DOHH2 (cell line): ENCODE measurements at regions not wholly inside any gene's neighbourhood (a gene's known extent, or its start where the extent isn't known, plus 50 kb on each side); places are given as distances from the start of the nearest gene placed in this dataset.

Source experiments
- H3F3A ChIP-seq: fragments of 200-600 bp; sonication (generic), shearing (Covaris generic); 2 replicates; pipeline ENCODE4 v1.6.0; 2016; ENCODE audit warnings: antibody characterized with exemption, mild to moderate bottlenecking; ENCODE audit not compliant: control insufficient read depth, insufficient read depth
- H3K27ac ChIP-seq: fragments of 200-600 bp; sonication (generic); 2 replicates; pipeline ENCODE4 v1.5.1; 2014; ENCODE audit warnings: low read depth, mild to moderate bottlenecking, low read length, moderate library complexity
- H3K27me3 ChIP-seq: fragments of 200-600 bp; sonication (generic); 2 replicates; pipeline ENCODE4 v1.6.1; 2014; ENCODE audit warnings: mild to moderate bottlenecking, low read length, mixed read lengths; ENCODE audit not compliant: control insufficient read depth
- H3K36me3 ChIP-seq: fragments of 200-600 bp; sonication (generic); 2 replicates; pipeline ENCODE4 v1.6.1; 2014; ENCODE audit warnings: mild to moderate bottlenecking, low read length, moderate library complexity, mixed read lengths; ENCODE audit not compliant: control insufficient read depth
- H3K4me1 ChIP-seq: fragments of 200-600 bp; sonication (generic); 2 replicates; pipeline ENCODE4 v1.6.1; 2014; ENCODE audit warnings: mild to moderate bottlenecking, low read length, mixed read lengths; ENCODE audit not compliant: control insufficient read depth
- H3K4me2 ChIP-seq: fragments of 200-600 bp; sonication (generic); 2 replicates; pipeline ENCODE4 v1.6.0; 2014; ENCODE audit warnings: mild to moderate bottlenecking, low read length, moderate library complexity
- H3K4me3 ChIP-seq: fragments of 200-600 bp; sonication (generic); 2 replicates; pipeline ENCODE4 v1.5.1; 2014; ENCODE audit warnings: mild to moderate bottlenecking, low read length, mixed read lengths
- H3K79me2 ChIP-seq: fragments of 200-600 bp; sonication (generic); 2 replicates; pipeline ENCODE4 v1.6.1; 2014; ENCODE audit warnings: mild to moderate bottlenecking, low read length, mixed read lengths; ENCODE audit not compliant: control insufficient read depth
- H3K9me2 ChIP-seq: fragments of 200-600 bp; sonication (generic); replicated peaks from 2 replicates; pipeline ENCODE4 v1.6.1; 2014; ENCODE audit warnings: mild to moderate bottlenecking, low read length, mixed read lengths; ENCODE audit not compliant: control insufficient read depth
- H3K9me3 ChIP-seq: fragments of 200-600 bp; sonication (generic); 2 replicates; pipeline ENCODE4 v1.6.1; 2014; ENCODE audit warnings: antibody characterized with exemption, low read length, mixed read lengths; ENCODE audit not compliant: control insufficient read depth, insufficient read depth
- H4K20me1 ChIP-seq: fragments of 200-600 bp; sonication (generic); 2 replicates; pipeline ENCODE4 v1.6.0; 2014; ENCODE audit warnings: low read depth, mild to moderate bottlenecking, antibody characterized with exemption, low read length, moderate library complexity; ENCODE audit not compliant: control insufficient read depth, insufficient read depth
- EZH2phosphoT487 ChIP-seq: fragments of 200-600 bp; sonication (generic); IDR thresholded peaks from 2 replicates; pipeline ENCODE4 v1.6.1; 2017; ENCODE audit warnings: borderline replicate concordance, mild to moderate bottlenecking, antibody characterized with exemption, low read length, moderate library complexity, mixed read lengths
- TF ChIP-seq, protein P1 (sequence below): fragments of 200-600 bp; sonication (generic); IDR thresholded peaks from one replicate; pipeline ENCODE4 v1.5.1; 2014; ENCODE audit warnings: antibody characterized with exemption, mild to moderate bottlenecking, low read depth, low read length; ENCODE audit not compliant: poor library complexity, severe bottlenecking

DNA sequence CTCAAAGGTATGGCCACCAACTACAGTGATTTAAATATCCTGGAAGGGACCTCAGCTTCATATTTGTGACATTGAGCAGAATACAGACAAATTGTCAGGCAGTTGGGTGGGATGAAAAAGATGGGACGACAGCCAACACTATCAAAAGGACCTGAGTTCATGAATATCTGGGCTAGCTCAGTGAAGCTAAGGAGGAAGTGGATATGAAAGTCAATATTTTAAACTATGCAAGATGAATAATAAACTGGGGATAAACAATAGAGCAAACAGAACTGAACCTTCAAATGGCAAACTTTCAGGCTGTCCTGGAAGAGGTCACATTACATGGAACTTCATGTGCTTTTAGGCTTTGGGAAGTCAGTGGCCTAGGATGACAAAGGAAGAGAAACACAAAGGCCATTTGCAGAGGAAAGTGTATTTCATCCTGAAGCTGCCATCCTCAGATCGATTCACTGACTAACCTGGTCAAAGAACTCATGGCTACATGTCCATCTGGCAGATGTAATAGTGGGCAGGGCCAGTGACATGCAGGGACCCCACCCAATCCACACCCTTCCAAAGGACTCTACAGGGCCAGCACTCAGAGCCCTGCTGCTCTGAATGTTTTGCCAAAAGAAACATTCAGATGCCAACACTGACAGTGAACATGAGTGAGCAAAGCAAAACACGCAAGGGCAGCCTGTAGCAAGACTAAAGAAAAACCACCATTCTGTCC lies 175.7 kb downstream of the ETAA1 start:
- Histone ChIP-seq H3K27ac (no peak overlapping the region), H3K9me2 (no peaks in the 10 kb centered on the region), H4K20me1 (no peaks in the 10 kb centered on the region), H3K79me2 (no peaks in the 10 kb centered on the region), H3K4me3 (no peak overlapping the region), H3K4me2 (no peak overlapping the region), H3F3A (no peaks in the 10 kb centered on the region), H3K9me3 (no peaks in the 10 kb centered on the region), H3K36me3 (no peaks in the 10 kb centered on the region), H3K27me3 (no peaks in the 10 kb centered on the region), H3K4me1 (no peaks in the 10 kb centered on the region)
- TF ChIP-seq, protein P1, sequence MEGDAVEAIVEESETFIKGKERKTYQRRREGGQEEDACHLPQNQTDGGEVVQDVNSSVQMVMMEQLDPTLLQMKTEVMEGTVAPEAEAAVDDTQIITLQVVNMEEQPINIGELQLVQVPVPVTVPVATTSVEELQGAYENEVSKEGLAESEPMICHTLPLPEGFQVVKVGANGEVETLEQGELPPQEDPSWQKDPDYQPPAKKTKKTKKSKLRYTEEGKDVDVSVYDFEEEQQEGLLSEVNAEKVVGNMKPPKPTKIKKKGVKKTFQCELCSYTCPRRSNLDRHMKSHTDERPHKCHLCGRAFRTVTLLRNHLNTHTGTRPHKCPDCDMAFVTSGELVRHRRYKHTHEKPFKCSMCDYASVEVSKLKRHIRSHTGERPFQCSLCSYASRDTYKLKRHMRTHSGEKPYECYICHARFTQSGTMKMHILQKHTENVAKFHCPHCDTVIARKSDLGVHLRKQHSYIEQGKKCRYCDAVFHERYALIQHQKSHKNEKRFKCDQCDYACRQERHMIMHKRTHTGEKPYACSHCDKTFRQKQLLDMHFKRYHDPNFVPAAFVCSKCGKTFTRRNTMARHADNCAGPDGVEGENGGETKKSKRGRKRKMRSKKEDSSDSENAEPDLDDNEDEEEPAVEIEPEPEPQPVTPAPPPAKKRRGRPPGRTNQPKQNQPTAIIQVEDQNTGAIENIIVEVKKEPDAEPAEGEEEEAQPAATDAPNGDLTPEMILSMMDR: no peak
- TF ChIP-seq EZH2phosphoT487: no peak

GRCh38 chr2:67574230-67574629 lies 177.1 kb downstream of the ETAA1 start:
- H3K36me3 ChIP-seq: no peaks in the 10 kb centered on the region
- no peaks in the 10 kb centered on the region for H3K79me2 ChIP-seq
- H4K20me1 ChIP-seq: no peaks in the 10 kb centered on the region
- H3K9me2 ChIP-seq: no peaks in the 10 kb centered on the region
- no peaks in the 10 kb centered on the region for H3K9me3 ChIP-seq
- H3K27ac ChIP-seq: no peak overlapping the region
- H3F3A ChIP-seq: no peaks in the 10 kb centered on the region
- no peak overlapping the region for H3K4me3 ChIP-seq
- no peaks in the 10 kb centered on the region for H3K27me3 ChIP-seq
- no peak overlapping the region for H3K4me2 ChIP-seq
- no peaks in the 10 kb centered on the region for H3K4me1 ChIP-seq
- TF ChIP-seq EZH2phosphoT487: no peak
- TF ChIP-seq, protein P1: no peak

- H3K4me1 ChIP-seq: no peaks in the 10 kb centered on the region
- no peaks in the 10 kb centered on the region for H4K20me1 ChIP-seq
- no peak overlapping the region for H3K4me3 ChIP-seq
- H3K4me2 ChIP-seq: no peak overlapping the region
- no peak overlapping the region for H3K27ac ChIP-seq
- H3K79me2 ChIP-seq: no peaks in the 10 kb centered on the region
- H3K9me3 ChIP-seq: no peaks in the 10 kb centered on the region
- no peaks in the 10 kb centered on the region for H3F3A ChIP-seq
- H3K9me2 ChIP-seq: no peaks in the 10 kb centered on the region
- no peaks in the 10 kb centered on the region for H3K27me3 ChIP-seq
- H3K36me3 ChIP-seq: no peaks in the 10 kb centered on the region
- no peak for TF ChIP-seq EZH2phosphoT487
- TF ChIP-seq, protein P1: no peak
Measured at GRCh38 chr2:67576226-67576625, 179.1 kb downstream of the ETAA1 start.
